HG02642 (cell line): ENCODE measurements at regions not wholly inside any gene's neighbourhood (a gene's known extent, or its start where the extent isn't known, plus 50 kb on each side); places are given as distances from the start of the nearest gene placed in this dataset.

ENCODE experiments used
- ATAC-seq: cut with Tn5 transposase; IDR thresholded peaks from one replicate; pipeline ENCODE4 v1.9.1; 2021; ENCODE audit warnings: mild to moderate bottlenecking; ENCODE audit not compliant: unreplicated experiment, poor library complexity

DNA sequence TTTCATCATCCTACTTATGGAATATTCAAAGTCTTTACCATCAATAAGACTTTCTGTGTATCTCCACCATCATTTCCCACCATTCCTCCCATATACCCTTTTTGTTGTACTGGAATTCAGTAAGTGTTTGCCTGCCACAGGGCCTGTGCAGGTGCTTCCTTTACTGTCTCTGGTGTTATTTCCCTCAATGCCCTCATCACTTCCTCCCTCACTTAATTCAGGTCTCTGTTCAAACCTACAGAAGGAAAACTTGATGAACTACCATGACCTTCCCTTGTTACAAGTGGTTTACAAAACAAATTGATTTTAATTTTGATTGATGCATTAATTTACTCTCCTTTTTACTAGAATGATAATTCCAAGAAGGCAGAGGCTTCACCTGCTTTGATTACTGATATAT lies 159.5 kb upstream of the FAT4 start:
- no peak for ATAC-seq

DNA sequence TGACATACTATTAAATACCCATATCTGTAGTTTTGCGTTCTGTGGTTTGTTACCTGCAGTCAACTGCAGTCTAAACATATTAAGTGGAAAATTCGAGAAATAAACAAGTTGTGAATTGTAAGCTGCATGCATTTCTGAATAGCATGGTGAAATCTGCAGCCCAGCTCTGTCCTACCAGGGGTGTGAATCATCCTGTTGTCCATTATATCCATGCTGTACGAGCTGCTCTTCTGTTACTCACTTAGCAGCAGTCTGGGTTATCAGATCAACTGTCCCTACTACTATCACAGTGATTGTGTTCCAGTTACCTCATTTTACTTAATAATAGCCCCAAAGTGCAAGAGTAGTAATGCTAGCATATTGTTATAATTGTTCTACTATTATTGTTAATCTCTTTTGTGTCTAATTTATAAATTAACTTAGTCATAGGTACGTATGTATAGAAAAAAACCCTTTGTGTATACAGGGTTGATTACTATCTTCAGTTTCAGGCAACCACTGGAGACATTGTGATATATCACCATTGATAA lies 173.7 kb upstream of the FAT4 start:
- no peak for ATAC-seq

DNA sequence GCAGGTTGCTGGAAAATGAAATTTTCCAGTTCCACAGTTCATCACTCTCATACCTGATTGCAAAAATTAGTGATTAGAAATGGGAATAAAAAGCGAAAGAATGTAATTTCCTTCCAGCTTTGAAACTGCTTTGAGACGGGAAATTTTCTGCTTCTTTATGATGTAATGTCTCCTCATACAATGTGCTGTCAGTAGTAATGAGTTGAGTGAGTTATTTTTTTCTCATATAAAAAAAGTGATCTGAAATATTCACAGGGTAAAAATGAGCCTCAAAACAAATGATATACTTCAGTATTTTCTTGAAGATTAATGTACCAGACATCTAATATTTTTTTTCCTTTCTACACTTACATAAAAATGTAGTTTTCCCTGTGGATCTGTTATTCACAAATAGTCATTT lies 179.1 kb upstream of the FAT4 start:
- ATAC-seq, result no peak

DNA sequence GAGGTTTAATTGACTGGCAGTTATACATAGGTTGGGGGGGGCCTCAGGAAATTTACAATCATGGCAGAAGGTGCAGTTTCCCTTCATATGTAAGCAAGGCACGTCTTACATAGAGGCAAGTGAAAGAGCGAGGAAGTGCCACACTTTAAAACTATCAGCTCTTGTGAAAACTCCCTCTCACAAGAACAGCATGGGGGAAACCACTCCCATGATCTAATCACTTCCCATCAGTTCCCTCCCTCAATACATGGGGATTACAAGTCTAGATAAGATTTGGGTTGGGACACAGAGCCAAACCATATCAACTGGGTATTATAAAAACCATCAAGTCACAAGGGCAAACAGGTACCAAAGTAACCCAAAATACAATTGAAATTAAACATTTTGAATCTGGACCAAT lies 182.0 kb upstream of the FAT4 start:
- ATAC-seq, result no peak

DNA sequence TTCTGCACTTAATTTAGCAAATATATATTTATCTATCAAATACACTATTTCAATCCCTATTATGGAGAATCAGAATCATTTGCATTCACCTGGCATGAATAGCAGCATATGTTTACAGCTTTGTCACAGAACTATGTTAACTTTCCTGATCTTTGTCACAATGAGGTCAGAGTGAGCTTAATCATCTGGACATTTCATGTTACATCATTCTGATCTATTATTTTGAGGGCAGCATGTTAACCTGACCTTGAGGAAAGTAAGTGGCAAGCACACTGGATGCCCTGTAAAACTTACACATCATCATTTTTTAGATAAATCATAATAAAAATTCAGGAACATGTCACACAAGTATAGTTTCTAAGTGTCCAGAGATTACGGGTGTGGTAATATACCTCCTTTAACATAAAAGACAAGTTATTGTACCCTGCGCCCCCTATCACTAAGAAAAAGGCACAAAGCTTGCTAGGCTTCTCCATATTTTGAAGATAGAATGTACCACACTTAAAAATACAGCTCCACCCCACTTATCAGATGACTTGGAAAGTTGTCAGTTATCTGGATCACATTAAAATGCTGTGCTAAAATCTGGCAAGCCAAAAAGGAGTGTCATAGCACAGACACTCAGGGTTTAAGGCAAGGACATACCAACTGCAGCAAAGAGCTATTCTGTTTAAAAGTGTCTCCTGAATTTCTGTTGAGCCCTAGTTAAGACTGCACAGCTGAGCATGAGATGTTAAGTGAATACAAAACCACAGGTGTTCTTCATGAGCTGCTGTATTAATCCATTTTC lies 182.7 kb upstream of the FAT4 start:
- no peak for ATAC-seq

DNA sequence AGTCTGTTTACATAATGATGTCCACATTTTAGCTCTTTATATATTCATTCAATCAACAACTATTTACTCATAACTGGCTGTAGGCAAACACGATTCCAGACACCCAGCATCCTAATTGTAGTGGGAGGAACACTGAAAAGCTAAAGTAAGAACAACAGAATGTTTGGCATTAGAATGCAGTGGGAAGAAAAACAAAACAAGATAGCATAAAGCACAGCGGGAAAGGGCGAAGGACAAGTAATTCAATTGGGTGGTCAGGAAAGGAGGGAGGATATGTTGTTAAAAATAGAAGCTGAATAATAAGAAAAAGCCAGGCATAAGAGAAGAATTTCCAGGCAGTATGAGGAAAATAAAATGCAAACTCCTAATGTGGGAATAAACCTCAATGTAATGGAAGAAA lies 189.5 kb upstream of the FAT4 start:
- ATAC-seq, result no peak

DNA sequence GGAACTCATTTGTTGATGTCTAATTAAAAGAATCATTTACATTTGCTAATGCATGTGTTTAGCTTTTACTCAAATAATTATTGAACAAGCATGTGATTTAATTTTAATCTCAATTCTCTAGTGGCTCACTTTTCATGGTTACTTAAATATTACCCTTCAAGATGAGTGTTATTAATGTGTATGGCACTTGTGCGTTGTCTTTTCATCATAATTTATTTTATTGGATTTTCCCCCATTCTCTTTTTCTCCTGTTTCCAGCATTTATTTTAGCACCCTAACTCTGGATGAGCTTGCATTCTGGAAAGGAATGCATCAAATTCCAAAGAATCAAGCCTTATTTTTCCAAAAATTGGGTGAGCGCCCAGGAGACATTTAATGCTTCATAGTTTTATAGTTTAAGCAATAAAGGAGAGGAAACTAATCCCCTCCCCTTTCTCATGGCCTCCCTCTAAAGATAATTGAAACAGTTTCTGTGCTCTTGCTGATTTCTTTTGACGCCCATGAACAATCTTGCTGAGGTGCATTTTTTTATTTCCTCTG lies 191.1 kb upstream of the FAT4 start:
- ATAC-seq, result no peak

DNA sequence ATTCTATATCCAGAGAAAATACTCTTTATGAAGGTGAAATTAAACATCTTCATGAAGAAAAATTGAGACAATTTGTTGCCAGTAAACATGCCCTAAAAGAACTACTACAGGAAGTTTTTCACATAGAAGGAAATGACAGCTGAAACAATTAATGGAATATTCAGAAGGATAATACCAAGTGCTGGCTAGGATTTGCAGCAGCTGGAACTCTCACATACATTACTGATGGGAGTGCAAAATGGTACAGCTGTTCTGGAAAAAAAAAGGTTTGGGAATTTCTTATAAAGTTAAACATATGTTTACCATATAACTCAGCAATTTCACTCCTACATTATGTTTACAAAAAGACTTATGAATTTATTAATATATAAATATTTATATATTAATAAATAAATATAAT lies 193.2 kb upstream of the FAT4 start:
- no peak for ATAC-seq

DNA sequence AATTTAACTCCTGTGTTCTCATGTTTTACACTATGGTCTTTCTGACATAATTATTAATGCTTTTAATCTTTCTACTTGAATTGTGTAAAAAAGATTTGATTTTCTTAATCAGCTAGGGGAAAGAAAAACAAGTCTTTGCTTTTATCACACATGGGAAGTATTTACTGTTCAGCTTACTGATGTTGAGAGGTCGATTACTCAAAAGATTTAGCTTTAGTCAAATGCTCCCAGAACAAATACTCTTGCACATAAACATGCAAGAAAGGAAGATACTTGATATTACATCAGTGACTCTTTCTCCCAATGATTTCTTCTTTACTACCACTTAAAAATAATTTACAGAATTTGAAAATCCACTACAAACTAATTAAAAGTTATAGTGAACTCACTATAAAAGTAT lies 198.3 kb upstream of the FAT4 start:
- ATAC-seq, result no peak

DNA sequence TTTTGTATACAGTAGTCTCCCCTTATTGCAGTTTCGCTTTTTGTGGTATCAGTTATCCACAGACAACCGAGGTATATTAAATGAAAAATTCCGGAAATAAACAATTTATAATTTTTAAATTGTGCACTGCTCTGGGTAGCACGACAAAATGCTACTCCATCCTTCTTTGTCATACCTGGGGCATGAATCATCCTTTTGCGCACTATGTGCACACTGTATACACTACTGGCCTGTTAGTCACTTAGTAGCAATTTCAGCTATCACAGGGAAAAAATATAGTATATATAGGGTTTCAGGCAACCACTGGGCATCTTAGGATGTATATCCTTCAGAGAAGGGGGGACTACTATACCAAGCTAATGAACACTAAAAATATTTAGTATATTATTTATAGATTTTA lies 198.8 kb upstream of the FAT4 start:
- no peak for ATAC-seq

DNA sequence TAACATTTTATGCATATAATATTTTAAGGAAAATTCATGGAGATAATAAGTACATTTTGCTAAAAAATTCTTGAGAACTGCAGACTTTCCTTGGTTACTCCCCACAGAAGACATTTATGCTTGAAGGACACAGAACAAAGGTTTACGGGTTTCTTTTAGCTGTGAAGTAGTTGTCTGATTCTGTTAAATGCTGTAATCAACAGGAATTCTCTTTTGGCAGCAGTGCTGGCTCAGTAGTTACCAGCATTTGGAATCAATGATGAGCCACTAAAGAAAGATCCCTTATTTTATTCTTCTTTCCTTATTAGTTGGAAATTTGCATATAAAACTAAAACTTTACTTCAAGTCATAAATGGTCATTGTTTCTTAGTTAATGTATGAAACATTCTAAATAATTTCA lies 199.3 kb upstream of the FAT4 start:
- no peak for ATAC-seq

DNA sequence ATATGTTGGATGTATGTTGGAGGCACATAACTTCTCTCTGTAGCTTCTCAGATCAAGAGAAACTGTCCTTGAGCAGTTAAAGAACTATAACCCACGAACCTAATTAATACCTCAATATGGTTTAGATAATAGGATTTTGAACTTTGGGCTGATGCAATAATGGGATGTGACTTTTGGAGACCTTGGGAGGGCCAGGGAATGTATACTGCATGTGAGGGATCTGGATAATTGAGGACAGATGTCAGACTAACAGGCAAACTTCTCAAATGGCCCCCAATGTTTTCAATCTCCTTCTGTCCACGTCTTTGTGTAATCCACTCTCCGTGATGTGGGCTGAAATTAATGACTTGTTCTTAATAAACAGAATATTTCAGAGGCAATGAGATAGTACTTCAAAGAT lies 202.2 kb upstream of the FAT4 start:
- ATAC-seq, result no peak

DNA sequence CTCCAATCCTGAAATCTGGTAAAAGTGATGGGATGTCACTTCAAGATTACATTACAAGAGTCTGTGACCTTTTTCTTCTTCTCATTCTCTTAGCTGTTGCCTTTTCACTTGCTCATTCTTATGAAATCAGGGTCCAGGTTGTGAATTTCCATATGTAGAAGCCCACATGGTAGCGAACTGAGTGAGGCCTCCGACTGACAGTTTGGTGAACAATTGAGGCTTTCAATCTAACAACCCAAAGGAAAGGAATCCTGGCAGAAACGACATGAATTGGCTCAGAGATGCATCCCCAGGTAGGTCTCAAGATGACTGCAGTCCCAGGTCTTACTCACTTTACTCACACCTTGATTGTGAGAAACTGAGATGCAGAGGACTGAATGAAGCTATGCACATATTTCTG lies 203.4 kb upstream of the FAT4 start:
- ATAC-seq, result no peak

DNA sequence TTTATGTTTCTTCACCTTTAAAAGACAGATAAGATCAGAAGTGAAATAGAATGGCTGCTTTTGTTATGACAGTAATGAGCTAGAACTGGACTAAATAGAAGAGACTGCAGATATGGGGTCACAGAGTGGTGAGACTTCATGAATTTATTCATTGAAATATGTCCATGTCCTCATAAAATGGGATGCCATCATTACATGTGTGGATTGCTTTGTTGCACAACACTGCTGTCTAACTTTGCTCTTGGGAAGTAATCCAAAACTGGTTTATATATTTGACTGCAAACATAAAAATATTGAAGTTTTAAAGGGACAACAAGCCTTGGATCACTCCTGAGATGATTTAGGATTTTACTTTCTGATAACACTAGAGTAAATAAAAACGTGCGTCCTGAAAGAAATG lies 209.2 kb upstream of the FAT4 start:
- no peak for ATAC-seq

DNA sequence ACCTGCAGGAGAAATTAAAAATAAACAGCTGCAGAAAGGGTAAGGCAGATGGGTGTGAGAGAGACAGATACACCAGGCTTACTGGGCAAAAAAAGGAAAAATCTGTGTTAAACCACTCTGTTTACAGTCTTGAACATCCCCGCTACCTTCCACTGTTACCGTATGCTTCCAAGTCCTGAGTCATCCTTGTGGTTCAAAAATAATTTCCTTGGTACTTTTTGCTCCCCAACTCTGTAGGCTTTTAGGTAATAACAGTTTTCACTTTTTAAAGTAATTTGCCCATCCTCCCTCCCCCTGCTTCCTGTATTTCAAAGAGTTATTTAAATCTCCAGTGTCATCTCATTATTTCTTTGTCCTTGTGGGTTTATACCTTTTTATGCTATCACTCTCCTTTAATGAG lies 210.1 kb upstream of the FAT4 start:
- no peak for ATAC-seq

DNA sequence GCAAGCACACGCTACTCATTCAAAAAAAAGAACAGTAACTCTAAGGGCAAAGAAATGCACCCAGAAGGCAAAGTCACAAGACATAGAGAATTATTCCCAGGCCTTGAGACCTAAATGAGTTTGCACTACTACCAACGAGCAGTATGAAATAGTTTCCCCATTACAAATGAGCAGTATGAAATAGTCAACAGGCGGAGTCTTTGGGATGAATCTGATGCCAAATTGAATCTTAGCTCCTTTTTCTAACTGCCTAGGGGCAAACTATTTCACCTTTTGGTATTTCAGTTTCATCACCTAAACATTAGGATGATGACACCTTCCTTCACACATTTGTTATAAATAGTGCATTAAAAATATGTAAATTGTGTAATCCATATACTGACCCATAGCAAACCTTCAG lies 213.0 kb upstream of the FAT4 start:
- no peak for ATAC-seq

DNA sequence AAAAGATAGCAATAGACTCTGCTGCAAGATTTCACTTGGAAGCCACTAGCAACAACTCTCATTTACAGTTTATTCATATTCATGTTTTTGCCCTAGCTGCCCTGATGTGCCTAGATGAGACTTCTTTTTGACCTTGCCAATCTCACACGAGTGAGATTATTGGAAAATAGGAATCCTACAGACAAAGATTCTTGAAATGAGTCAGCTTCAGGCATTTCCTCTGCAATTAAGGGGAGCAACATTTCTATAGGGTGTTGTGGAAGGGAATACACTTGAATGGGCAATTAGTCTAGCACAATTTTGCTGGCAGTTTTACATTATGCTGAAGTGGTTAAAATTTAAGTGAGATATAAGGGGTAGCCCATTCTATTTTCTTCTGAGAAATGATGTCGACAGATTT lies 217.0 kb upstream of the FAT4 start:
- no peak for ATAC-seq

DNA sequence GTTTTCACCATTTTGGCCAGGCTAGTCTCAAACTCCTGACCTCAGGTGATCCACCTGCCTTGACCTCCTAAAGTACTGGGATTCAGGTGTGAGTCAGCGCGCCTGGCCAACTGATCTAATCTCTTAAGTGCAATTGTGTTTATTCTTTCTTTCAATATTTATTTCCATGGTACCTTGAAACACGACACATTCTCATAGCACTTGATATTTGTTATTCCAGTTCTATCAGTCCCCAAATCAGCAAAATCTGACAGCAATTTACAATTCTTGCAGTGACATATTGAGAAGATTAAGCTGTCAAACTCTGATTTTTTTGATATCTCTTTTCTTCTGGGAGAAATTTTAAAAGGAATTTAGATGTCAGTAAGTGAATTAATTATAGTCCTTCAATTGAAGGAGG lies 218.1 kb upstream of the FAT4 start:
- ATAC-seq, result no peak

DNA sequence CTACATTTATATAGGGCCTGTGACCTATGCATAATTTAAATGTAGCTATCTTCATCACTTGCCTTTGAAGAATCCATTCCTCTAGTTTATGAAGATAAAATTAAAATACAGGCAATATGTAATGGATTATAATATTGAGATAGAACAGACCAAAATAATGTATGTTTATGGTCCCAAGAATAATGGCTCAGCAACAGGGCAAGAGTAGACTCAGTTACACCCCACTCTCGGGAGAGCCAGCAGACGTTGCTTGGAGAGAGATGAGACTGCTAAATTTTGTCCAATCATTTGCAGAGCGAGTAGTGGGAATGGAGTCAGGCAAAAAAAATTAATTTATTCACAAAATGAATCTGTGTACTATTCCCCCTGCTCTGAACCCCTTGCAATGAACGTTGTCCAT lies 223.2 kb upstream of the FAT4 start:
- no peak for ATAC-seq

DNA sequence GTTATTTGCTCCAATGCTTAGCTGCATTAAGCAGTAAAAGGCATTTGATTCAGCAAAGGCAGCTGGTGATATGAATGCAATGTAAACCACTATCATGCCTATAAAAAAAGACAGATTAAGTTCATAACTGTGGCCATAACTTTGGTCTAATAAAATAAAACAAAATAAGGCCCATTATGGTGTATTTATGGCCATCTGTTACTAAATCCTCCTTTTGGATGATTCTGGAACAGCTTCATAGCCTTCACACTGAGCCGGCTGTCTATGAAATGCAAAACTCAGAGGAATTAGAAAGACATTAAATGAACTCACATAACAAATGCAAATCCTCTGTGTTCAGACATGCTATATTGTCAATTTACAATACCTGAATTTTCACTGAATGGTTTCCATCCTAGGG lies 223.7 kb upstream of the FAT4 start:
- ATAC-seq, result no peak

DNA sequence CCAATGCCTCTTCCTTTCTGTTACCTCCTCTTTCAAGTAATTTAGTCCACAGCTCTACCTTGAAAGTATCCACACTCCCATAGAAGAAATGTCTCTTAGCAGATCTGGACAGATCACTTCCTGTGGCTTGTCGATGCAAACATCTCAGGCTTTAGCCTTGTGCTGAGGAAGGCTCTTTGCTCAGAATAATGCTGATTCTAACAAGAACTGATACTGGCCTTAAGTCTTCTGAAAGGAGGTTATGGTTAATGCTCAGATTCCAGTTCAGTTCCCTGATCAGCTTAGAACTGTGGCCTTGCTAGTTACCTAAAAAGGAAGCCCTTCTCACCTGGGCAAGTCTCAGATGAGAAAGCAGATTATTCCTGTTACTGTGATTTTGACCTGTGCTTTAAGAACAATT lies 230.1 kb upstream of the FAT4 start:
- no peak for ATAC-seq

DNA sequence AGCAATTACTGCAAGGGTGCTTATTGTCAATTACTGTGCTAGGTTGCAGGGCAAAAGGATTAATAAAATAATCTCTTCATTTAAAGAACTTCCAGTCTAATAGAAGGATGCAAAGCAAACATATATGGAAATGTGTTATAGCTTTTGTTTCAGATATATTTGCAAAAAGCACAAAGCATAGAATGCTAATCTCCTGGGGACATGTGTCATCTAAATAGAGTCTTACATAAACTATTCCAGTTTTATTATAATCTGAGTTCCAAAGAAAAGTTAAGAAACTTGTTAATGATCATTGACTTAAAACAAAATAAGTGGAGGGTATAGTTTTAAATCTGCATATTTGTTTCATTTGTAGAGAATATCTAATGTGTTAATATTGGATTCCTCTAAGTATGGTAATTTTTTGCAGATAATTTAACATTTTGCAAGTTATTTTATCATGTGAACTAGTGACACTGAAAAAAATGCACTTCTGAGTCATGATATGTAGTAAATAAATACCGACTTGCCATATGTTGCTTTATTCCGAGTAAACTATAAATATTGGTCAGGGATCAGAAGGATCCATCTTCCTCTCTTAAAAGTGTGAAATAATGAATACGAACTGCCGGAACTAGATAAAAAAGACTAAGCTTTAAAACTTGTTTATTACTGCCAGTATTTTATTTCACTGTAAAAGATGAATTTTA lies 231.9 kb upstream of the FAT4 start:
- no peak for ATAC-seq
